ENCODE measurements at regions not wholly inside any gene's neighbourhood (a gene's known extent, or its start where the extent isn't known, plus 50 kb on each side); places are given as distances from the start of the nearest gene placed in this dataset.

DNA sequence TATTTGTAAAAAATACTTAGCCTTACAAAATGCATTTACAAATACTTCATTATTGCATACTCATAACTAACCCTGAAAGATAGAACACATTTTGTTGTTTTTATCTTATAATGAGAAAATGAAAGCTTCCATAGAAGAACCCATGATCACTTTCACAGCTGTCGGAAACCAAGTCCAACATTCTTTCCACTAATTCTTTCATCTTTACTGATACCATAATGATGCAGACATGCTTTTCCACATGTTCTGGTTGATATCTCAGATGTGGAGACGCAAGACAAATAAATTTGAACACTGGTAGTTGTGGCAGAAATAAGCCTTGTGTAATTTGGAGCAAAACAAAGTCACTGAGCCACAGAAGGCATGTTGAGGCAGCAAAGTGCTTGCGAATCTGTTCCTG is 136.0 kb downstream of the FBXO4 start:
- no peak for ATAC-seq
- TF ChIP-seq, protein P1, sequence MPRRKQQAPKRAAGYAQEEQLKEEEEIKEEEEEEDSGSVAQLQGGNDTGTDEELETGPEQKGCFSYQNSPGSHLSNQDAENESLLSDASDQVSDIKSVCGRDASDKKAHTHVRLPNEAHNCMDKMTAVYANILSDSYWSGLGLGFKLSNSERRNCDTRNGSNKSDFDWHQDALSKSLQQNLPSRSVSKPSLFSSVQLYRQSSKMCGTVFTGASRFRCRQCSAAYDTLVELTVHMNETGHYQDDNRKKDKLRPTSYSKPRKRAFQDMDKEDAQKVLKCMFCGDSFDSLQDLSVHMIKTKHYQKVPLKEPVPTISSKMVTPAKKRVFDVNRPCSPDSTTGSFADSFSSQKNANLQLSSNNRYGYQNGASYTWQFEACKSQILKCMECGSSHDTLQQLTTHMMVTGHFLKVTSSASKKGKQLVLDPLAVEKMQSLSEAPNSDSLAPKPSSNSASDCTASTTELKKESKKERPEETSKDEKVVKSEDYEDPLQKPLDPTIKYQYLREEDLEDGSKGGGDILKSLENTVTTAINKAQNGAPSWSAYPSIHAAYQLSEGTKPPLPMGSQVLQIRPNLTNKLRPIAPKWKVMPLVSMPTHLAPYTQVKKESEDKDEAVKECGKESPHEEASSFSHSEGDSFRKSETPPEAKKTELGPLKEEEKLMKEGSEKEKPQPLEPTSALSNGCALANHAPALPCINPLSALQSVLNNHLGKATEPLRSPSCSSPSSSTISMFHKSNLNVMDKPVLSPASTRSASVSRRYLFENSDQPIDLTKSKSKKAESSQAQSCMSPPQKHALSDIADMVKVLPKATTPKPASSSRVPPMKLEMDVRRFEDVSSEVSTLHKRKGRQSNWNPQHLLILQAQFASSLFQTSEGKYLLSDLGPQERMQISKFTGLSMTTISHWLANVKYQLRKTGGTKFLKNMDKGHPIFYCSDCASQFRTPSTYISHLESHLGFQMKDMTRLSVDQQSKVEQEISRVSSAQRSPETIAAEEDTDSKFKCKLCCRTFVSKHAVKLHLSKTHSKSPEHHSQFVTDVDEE (CRISPR knock-in tag; IDR thresholded peaks at IDR 0.05) = no peak
- TF ChIP-seq ZC3H10 (CRISPR knock-in tag; IDR thresholded peaks at IDR 0.05) = no peak
- TF ChIP-seq, protein P2, sequence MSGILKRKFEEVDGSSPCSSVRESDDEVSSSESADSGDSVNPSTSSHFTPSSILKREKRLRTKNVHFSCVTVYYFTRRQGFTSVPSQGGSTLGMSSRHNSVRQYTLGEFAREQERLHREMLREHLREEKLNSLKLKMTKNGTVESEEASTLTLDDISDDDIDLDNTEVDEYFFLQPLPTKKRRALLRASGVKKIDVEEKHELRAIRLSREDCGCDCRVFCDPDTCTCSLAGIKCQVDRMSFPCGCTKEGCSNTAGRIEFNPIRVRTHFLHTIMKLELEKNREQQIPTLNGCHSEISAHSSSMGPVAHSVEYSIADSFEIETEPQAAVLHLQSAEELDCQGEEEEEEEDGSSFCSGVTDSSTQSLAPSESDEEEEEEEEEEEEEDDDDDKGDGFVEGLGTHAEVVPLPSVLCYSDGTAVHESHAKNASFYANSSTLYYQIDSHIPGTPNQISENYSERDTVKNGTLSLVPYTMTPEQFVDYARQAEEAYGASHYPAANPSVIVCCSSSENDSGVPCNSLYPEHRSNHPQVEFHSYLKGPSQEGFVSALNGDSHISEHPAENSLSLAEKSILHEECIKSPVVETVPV (CRISPR knock-in tag; IDR thresholded peaks at IDR 0.05) = no peak
- no peak for TF ChIP-seq ISL1 (CRISPR knock-in tag; IDR thresholded peaks at IDR 0.05)
- no peak for TF ChIP-seq OSR1 (CRISPR knock-in tag; IDR thresholded peaks at IDR 0.05)
- no peak for TF ChIP-seq TCF4 (CRISPR knock-in tag; IDR thresholded peaks at IDR 0.05; ENCODE audit: borderline replicate concordance)
- TF ChIP-seq GLIS3 (CRISPR knock-in tag; IDR thresholded peaks at IDR 0.05) = no peak
- TF ChIP-seq ZNF8 (CRISPR knock-in tag; IDR thresholded peaks at IDR 0.05) = no peak
- TF ChIP-seq, protein P3, sequence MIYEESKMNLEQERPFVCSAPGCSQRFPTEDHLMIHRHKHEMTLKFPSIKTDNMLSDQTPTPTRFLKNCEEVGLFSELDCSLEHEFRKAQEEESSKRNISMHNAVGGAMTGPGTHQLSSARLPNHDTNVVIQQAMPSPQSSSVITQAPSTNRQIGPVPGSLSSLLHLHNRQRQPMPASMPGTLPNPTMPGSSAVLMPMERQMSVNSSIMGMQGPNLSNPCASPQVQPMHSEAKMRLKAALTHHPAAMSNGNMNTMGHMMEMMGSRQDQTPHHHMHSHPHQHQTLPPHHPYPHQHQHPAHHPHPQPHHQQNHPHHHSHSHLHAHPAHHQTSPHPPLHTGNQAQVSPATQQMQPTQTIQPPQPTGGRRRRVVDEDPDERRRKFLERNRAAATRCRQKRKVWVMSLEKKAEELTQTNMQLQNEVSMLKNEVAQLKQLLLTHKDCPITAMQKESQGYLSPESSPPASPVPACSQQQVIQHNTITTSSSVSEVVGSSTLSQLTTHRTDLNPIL (CRISPR knock-in tag; IDR thresholded peaks at IDR 0.05; ENCODE audit: low read depth) = no peak
- TF ChIP-seq TOX (CRISPR knock-in tag; IDR thresholded peaks at IDR 0.05; ENCODE audit: borderline replicate concordance) = no peak
- TF ChIP-seq ZFP30 (CRISPR knock-in tag; IDR thresholded peaks at IDR 0.05) = no peak
- no peak for TF ChIP-seq RARB (CRISPR knock-in tag; IDR thresholded peaks at IDR 0.05)
- no peak for TF ChIP-seq PPARA (CRISPR knock-in tag; IDR thresholded peaks at IDR 0.05; ENCODE audit: borderline replicate concordance)
- no peak for TF ChIP-seq ZNF70 (CRISPR knock-in tag; IDR thresholded peaks at IDR 0.05)
- no peak for TF ChIP-seq CSDC2 (CRISPR knock-in tag; IDR thresholded peaks at IDR 0.05)

DNA sequence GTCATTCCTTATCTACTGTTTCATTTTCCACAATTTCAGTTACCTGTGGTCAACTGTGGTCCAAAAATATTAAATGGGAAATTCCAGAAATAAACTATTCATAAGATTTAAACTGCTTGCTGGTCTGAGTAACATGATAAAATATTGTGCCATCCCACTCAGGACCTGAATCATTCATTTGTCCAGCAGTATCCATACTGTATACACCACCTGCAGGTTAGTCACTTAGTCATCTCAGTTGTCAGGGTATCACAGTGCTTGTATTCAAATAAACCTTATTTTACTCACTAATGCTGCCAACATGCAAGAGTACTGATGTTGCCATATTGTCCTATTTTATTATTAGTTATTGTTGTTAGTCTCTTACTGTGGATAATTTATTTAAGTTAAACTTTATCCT is 139.7 kb downstream of the FBXO4 start:
- TF ChIP-seq ZFP30 (CRISPR knock-in tag; IDR thresholded peaks at IDR 0.05) (no peak), RARB (CRISPR knock-in tag; IDR thresholded peaks at IDR 0.05) (no peak), ZFP3 (CRISPR knock-in tag; IDR thresholded peaks at IDR 0.05) (no peak), TOX (CRISPR knock-in tag; IDR thresholded peaks at IDR 0.05; ENCODE audit: borderline replicate concordance) (no peak), GLIS3 (CRISPR knock-in tag; IDR thresholded peaks at IDR 0.05) (no peak), ZNF8 (CRISPR knock-in tag; IDR thresholded peaks at IDR 0.05) (no peak), BACH2 (CRISPR knock-in tag; IDR thresholded peaks at IDR 0.05; ENCODE audit: borderline replicate concordance) (no peak), ISL1 (CRISPR knock-in tag; IDR thresholded peaks at IDR 0.05) (no peak), PPARA (CRISPR knock-in tag; IDR thresholded peaks at IDR 0.05; ENCODE audit: borderline replicate concordance) (no peak), ZNF565 (CRISPR knock-in tag; conservative IDR thresholded peaks at IDR 0.05; ENCODE audit: low read depth) (no peak), ZC3H10 (CRISPR knock-in tag; IDR thresholded peaks at IDR 0.05) (no peak), ESRRG (CRISPR knock-in tag; IDR thresholded peaks at IDR 0.05) (no peak)
- TF ChIP-seq, protein P4, sequence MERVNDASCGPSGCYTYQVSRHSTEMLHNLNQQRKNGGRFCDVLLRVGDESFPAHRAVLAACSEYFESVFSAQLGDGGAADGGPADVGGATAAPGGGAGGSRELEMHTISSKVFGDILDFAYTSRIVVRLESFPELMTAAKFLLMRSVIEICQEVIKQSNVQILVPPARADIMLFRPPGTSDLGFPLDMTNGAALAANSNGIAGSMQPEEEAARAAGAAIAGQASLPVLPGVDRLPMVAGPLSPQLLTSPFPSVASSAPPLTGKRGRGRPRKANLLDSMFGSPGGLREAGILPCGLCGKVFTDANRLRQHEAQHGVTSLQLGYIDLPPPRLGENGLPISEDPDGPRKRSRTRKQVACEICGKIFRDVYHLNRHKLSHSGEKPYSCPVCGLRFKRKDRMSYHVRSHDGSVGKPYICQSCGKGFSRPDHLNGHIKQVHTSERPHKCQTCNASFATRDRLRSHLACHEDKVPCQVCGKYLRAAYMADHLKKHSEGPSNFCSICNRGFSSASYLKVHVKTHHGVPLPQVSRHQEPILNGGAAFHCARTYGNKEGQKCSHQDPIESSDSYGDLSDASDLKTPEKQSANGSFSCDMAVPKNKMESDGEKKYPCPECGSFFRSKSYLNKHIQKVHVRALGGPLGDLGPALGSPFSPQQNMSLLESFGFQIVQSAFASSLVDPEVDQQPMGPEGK (CRISPR knock-in tag; IDR thresholded peaks at IDR 0.05; ENCODE audit: borderline replicate concordance) = no peak
- TF ChIP-seq, protein P1 (CRISPR knock-in tag; IDR thresholded peaks at IDR 0.05) = no peak
- TF ChIP-seq, protein P5, sequence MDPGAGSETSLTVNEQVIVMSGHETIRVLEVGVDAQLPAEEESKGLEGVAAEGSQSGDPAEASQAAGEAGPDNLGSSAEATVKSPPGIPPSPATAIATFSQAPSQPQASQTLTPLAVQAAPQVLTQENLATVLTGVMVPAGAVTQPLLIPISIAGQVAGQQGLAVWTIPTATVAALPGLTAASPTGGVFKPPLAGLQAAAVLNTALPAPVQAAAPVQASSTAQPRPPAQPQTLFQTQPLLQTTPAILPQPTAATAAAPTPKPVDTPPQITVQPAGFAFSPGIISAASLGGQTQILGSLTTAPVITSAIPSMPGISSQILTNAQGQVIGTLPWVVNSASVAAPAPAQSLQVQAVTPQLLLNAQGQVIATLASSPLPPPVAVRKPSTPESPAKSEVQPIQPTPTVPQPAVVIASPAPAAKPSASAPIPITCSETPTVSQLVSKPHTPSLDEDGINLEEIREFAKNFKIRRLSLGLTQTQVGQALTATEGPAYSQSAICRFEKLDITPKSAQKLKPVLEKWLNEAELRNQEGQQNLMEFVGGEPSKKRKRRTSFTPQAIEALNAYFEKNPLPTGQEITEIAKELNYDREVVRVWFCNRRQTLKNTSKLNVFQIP (CRISPR knock-in tag; IDR thresholded peaks at IDR 0.05; ENCODE audit: borderline replicate concordance, low read depth) = no peak
- ATAC-seq = no peak
